ENCODE measurements at regions not wholly inside any gene's neighbourhood (a gene's known extent, or its start where the extent isn't known, plus 50 kb on each side); places are given as distances from the start of the nearest gene placed in this dataset.

GRCh38 chrX:75873993-75874392, 88.9 kb upstream of the MAGEE2 start:
- Mint-ChIP-seq H3K27me3 (ENCODE audit: insufficient read depth, unreplicated experiment) (peaks cover 22% of the 10 kb centered on the region), H3K4me1 (ENCODE audit: insufficient read depth, unreplicated experiment) (no peaks in the 10 kb centered on the region), H3K36me3 (ENCODE audit: insufficient read depth, unreplicated experiment) (no peaks in the 10 kb centered on the region), H3K9me3 (ENCODE audit: unreplicated experiment) (peaks cover 26% of the 10 kb centered on the region), H3K27ac (ENCODE audit: low read depth, unreplicated experiment) (no peak overlapping the region), H3K4me3 (ENCODE audit: unreplicated experiment) (no peak overlapping the region)
- intact Hi-C loops (cut with micrococcal nuclease), result no loop called here
- BruUV-seq (replicated peaks), result no TSS peak
- CTCF ChIA-PET, result no interaction called here
- TF ChIP-seq CTCF (IDR thresholded peaks at IDR 0.05; ENCODE audit: unreplicated experiment), result no peak
- no peak for DNase-seq (ENCODE audit: unreplicated experiment)
- POLR2A ChIA-PET, result no interaction called here

GRCh38 chrX:75883446-75883845, 98.4 kb upstream of the MAGEE2 start:
- no peak for TF ChIP-seq CTCF (IDR thresholded peaks at IDR 0.05; ENCODE audit: unreplicated experiment)
- no peak overlapping the region for H3K27ac Mint-ChIP-seq (ENCODE audit: low read depth, unreplicated experiment)
- ChIA-PET POLR2A (no interaction called here), CTCF (no interaction called here)
- no peak overlapping the region for H3K4me3 Mint-ChIP-seq (ENCODE audit: unreplicated experiment)
- H3K9me3 Mint-ChIP-seq (ENCODE audit: unreplicated experiment), result peaks cover 19% of the 10 kb centered on the region
- no peaks in the 10 kb centered on the region for H3K36me3 Mint-ChIP-seq (ENCODE audit: insufficient read depth, unreplicated experiment)
- intact Hi-C loops (cut with micrococcal nuclease), result no loop called here
- peaks cover 16% of the 10 kb centered on the region for H3K27me3 Mint-ChIP-seq (ENCODE audit: insufficient read depth, unreplicated experiment)
- no TSS peak for BruUV-seq (replicated peaks)
- DNase-seq (ENCODE audit: unreplicated experiment), result no peak
- no peaks in the 10 kb centered on the region for H3K4me1 Mint-ChIP-seq (ENCODE audit: insufficient read depth, unreplicated experiment)

GRCh38 chrX:75887833-75888232, 102.8 kb upstream of the MAGEE2 start:
- ChIA-PET POLR2A (no interaction called here), CTCF (no interaction called here)
- H3K9me3 Mint-ChIP-seq (ENCODE audit: unreplicated experiment), result peaks cover 13% of the 10 kb centered on the region
- no peaks in the 10 kb centered on the region for H3K36me3 Mint-ChIP-seq (ENCODE audit: insufficient read depth, unreplicated experiment)
- no peaks in the 10 kb centered on the region for H3K27me3 Mint-ChIP-seq (ENCODE audit: insufficient read depth, unreplicated experiment)
- no peak for TF ChIP-seq CTCF (IDR thresholded peaks at IDR 0.05; ENCODE audit: unreplicated experiment)
- no peak overlapping the region for H3K4me3 Mint-ChIP-seq (ENCODE audit: unreplicated experiment)
- intact Hi-C loops (cut with micrococcal nuclease), result no loop called here
- no peak for DNase-seq (ENCODE audit: unreplicated experiment)
- BruUV-seq (replicated peaks), result no TSS peak
- H3K4me1 Mint-ChIP-seq (ENCODE audit: insufficient read depth, unreplicated experiment), result no peaks in the 10 kb centered on the region
- no peak overlapping the region for H3K27ac Mint-ChIP-seq (ENCODE audit: low read depth, unreplicated experiment)

- H3K36me3 Mint-ChIP-seq (ENCODE audit: insufficient read depth, unreplicated experiment), result no peaks in the 10 kb centered on the region
- no peaks in the 10 kb centered on the region for H3K27me3 Mint-ChIP-seq (ENCODE audit: insufficient read depth, unreplicated experiment)
- DNase-seq (ENCODE audit: unreplicated experiment), result no peak
- no peak for TF ChIP-seq CTCF (IDR thresholded peaks at IDR 0.05; ENCODE audit: unreplicated experiment)
- CTCF ChIA-PET, result no interaction called here
- H3K27ac Mint-ChIP-seq (ENCODE audit: low read depth, unreplicated experiment), result no peak overlapping the region
- H3K4me1 Mint-ChIP-seq (ENCODE audit: insufficient read depth, unreplicated experiment), result no peaks in the 10 kb centered on the region
- intact Hi-C loops (cut with micrococcal nuclease), result no loop called here
- peaks cover 13% of the 10 kb centered on the region for H3K9me3 Mint-ChIP-seq (ENCODE audit: unreplicated experiment)
- POLR2A ChIA-PET, result no interaction called here
- no TSS peak for BruUV-seq (replicated peaks)
- no peak overlapping the region for H3K4me3 Mint-ChIP-seq (ENCODE audit: unreplicated experiment)
Measured at GRCh38 chrX:75892749-75893148, 107.7 kb upstream of the MAGEE2 start.

Data from MCF 10A (cell line).